DND-41 (cell line): ENCODE measurements at regions not wholly inside any gene's neighbourhood (a gene's known extent, or its start where the extent isn't known, plus 50 kb on each side); places are given as distances from the start of the nearest gene placed in this dataset.

Source experiments
- EZH2 ChIP-seq: IDR thresholded peaks from 3 replicates; pipeline ENCODE4 v1.6.1; 2012; ENCODE audit warnings: borderline replicate concordance, low read depth, mild to moderate bottlenecking, moderate library complexity, low read length, inconsistent platforms; ENCODE audit not compliant: severe bottlenecking
- TF ChIP-seq, protein P1 (sequence below): IDR thresholded peaks from 2 replicates; pipeline ENCODE4 v1.5.1; 2012; ENCODE audit warnings: borderline replicate concordance, low read length, moderate library complexity, mild to moderate bottlenecking; ENCODE audit not compliant: poor library complexity, severe bottlenecking; ENCODE audit errors: extremely low read depth

DNA sequence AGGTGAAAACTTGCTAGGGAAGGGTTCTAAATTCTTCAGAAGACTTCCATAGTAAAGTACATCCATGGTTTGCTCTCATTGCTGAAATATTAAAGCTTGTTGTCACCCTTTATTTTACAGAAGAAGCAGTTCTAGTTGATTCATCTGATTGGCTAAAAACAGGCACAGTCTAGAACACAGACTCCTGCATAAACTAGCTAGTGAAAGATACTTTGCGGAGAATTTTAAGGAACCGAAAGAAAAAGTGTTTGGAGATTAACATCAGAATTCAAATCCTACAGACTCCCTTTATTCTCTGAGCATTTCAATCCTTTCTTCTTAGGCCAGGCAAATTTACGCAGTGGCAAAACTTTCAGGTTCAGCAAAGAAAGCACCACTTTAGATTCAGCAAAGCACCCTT, 1076.5 kb upstream of the ZEB2 start:
- no peak for TF ChIP-seq EZH2
- TF ChIP-seq, protein P1, sequence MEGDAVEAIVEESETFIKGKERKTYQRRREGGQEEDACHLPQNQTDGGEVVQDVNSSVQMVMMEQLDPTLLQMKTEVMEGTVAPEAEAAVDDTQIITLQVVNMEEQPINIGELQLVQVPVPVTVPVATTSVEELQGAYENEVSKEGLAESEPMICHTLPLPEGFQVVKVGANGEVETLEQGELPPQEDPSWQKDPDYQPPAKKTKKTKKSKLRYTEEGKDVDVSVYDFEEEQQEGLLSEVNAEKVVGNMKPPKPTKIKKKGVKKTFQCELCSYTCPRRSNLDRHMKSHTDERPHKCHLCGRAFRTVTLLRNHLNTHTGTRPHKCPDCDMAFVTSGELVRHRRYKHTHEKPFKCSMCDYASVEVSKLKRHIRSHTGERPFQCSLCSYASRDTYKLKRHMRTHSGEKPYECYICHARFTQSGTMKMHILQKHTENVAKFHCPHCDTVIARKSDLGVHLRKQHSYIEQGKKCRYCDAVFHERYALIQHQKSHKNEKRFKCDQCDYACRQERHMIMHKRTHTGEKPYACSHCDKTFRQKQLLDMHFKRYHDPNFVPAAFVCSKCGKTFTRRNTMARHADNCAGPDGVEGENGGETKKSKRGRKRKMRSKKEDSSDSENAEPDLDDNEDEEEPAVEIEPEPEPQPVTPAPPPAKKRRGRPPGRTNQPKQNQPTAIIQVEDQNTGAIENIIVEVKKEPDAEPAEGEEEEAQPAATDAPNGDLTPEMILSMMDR, result no peak
